ENCODE measurements at regions not wholly inside any gene's neighbourhood (a gene's known extent, or its start where the extent isn't known, plus 50 kb on each side); places are given as distances from the start of the nearest gene placed in this dataset.

GRCh38 chr3:65265942-65266590 lies 578.3 kb upstream of the ADAMTS9 start:
- TF ChIP-seq POLR2A (IDR thresholded peaks at IDR 0.05; ENCODE audit: low read length): no peak
- TF ChIP-seq GATA1 (IDR thresholded peaks at IDR 0.05; ENCODE audit: low read depth, low read length): no peak
